Panc1 (cell line): ENCODE measurements at regions not wholly inside any gene's neighbourhood (a gene's known extent, or its start where the extent isn't known, plus 50 kb on each side); places are given as distances from the start of the nearest gene placed in this dataset.

Source experiments
- TF ChIP-seq, protein P1 (sequence below): fragments of 450-650 bp; IDR thresholded peaks from 2 replicates; pipeline ENCODE4 v1.5.1; 2017; ENCODE audit warnings: mild to moderate bottlenecking
- TF ChIP-seq, protein P2 (sequence below), 2 experiments: IDR thresholded peaks; 2 replicates each; pipeline ENCODE4 v1.6.1; 2011 to 2012; ENCODE audit warnings: low read depth in 2 of 2, control low read depth in 1 of 2, low read length in 1 of 2, mild to moderate bottlenecking in 1 of 2, moderate library complexity in 1 of 2; ENCODE audit not compliant: insufficient read depth in 1 of 2

DNA sequence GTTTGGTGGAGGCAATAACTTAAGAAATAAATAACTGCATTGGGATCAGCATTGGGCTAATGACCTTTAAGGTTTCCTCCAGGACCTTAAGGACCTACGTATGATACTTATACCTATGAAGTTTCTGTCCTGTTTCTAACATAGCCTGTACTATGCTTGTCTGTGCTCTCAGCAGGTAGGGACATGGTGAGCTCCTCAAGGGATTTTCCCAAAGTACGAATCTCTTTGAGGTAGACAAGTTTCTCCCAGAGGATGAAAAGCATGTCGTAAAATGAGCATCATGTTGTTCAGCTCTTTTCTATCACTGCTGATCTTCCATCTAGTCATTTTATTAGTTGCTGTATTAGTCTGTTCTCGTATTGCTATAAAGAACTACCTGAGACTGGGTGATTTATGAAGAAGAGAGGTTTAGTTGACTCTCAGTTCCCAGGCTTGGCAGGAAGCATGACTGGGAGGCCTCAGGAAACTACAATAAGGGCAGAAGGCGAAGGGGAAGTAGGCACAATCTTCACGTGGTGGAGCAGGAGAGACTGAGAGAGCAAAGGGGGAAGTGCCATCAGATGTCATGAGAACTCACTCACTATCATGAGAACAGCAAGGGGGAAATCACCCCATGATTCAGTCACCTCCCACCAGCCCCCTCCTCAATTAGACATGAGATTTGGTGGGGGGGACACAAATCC lies 77.8 kb upstream of the TGM3 start:
- TF ChIP-seq, protein P1, sequence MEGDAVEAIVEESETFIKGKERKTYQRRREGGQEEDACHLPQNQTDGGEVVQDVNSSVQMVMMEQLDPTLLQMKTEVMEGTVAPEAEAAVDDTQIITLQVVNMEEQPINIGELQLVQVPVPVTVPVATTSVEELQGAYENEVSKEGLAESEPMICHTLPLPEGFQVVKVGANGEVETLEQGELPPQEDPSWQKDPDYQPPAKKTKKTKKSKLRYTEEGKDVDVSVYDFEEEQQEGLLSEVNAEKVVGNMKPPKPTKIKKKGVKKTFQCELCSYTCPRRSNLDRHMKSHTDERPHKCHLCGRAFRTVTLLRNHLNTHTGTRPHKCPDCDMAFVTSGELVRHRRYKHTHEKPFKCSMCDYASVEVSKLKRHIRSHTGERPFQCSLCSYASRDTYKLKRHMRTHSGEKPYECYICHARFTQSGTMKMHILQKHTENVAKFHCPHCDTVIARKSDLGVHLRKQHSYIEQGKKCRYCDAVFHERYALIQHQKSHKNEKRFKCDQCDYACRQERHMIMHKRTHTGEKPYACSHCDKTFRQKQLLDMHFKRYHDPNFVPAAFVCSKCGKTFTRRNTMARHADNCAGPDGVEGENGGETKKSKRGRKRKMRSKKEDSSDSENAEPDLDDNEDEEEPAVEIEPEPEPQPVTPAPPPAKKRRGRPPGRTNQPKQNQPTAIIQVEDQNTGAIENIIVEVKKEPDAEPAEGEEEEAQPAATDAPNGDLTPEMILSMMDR, result no peak
- TF ChIP-seq, protein P2, sequence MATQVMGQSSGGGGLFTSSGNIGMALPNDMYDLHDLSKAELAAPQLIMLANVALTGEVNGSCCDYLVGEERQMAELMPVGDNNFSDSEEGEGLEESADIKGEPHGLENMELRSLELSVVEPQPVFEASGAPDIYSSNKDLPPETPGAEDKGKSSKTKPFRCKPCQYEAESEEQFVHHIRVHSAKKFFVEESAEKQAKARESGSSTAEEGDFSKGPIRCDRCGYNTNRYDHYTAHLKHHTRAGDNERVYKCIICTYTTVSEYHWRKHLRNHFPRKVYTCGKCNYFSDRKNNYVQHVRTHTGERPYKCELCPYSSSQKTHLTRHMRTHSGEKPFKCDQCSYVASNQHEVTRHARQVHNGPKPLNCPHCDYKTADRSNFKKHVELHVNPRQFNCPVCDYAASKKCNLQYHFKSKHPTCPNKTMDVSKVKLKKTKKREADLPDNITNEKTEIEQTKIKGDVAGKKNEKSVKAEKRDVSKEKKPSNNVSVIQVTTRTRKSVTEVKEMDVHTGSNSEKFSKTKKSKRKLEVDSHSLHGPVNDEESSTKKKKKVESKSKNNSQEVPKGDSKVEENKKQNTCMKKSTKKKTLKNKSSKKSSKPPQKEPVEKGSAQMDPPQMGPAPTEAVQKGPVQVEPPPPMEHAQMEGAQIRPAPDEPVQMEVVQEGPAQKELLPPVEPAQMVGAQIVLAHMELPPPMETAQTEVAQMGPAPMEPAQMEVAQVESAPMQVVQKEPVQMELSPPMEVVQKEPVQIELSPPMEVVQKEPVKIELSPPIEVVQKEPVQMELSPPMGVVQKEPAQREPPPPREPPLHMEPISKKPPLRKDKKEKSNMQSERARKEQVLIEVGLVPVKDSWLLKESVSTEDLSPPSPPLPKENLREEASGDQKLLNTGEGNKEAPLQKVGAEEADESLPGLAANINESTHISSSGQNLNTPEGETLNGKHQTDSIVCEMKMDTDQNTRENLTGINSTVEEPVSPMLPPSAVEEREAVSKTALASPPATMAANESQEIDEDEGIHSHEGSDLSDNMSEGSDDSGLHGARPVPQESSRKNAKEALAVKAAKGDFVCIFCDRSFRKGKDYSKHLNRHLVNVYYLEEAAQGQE (IDR thresholded peaks at IDR 0.05; ENCODE audit: insufficient read depth in 1 of 2, low read depth in 2 of 2, low read length in 1 of 2), result no peak
